H1 (cell line): ENCODE measurements at regions not wholly inside any gene's neighbourhood (a gene's known extent, or its start where the extent isn't known, plus 50 kb on each side); places are given as distances from the start of the nearest gene placed in this dataset.

Experiments
- CHD7 ChIP-seq: fragments of 300-600 bp; sonication (generic); IDR thresholded peaks from 2 replicates; pipeline ENCODE4 v1.7.1; 2012; ENCODE audit warnings: low read length, moderate library complexity, mild to moderate bottlenecking, inconsistent platforms; ENCODE audit not compliant: insufficient replicate concordance
- CREB1 ChIP-seq: IDR thresholded peaks from 2 replicates; pipeline ENCODE4 v1.6.1; 2012; ENCODE audit warnings: inconsistent platforms
- EGR1 ChIP-seq: IDR thresholded peaks from 2 replicates; pipeline ENCODE4 v1.6.1; 2011; ENCODE audit warnings: low read depth, low read length, borderline replicate concordance
- RBBP5 ChIP-seq: IDR thresholded peaks from 2 replicates; pipeline ENCODE4 v1.7.1; 2012; ENCODE audit warnings: low read depth, mild to moderate bottlenecking, inconsistent platforms, low read length, moderate library complexity, borderline replicate concordance
- SIRT6 ChIP-seq: IDR thresholded peaks from one replicate; pipeline ENCODE4 v1.7.1; 2012; ENCODE audit warnings: low read length, inconsistent platforms
- SP2 ChIP-seq: IDR thresholded peaks from 2 replicates; pipeline ENCODE4 v1.6.1; 2012; ENCODE audit warnings: mild to moderate bottlenecking, low read length, inconsistent platforms

- no peak for TF ChIP-seq CHD7
- no peak for TF ChIP-seq SP2
- TF ChIP-seq CREB1 = no peak
- no peak for TF ChIP-seq EGR1
- TF ChIP-seq SIRT6 = no peak
- no peak for TF ChIP-seq RBBP5
- TF ChIP-seq, all 59 proteins: peak for 0
Measured at GRCh38 chr2:180062178-180062577, 55.1 kb upstream of the CWC22 start (continued).
